NCI-H748 treated with DMSO at 0.1 percent for 48 hours (cell line): ENCODE measurements at regions not wholly inside any gene's neighbourhood (a gene's known extent, or its start where the extent isn't known, plus 50 kb on each side); places are given as distances from the start of the nearest gene placed in this dataset.
"Not testable (repeated sequence)": the region's sequence is repeated elsewhere in the genome, so short reads cannot be mapped to it uniquely, and the experiment has no call there.

Experiments used
- DNase-seq: peaks from one replicate; lab custom pipeline; 2025; lab: John Stamatoyannopoulos, UW

GRCh38 chr4:170414360-170414759, 324.6 kb upstream of the AADAT start:
- DNase-seq: no peak

DNA sequence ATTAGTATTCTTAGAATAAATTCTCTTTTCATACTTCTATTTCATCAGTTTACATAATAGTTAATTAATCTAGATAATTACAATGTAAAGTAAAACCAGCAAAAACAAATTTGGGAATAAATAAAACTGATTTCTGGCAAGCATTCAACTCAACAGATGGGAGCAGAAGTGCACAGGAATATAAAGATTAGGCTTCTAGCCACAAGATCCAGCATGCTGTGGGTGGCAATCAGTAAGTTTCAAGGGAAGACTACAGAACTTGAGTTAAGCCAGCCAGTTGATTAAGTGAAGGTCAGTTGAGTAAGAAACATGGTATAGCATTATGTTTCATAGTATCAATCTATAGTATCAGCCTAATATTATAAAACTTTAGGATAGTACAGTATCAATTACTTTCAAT, 324.2 kb upstream of the AADAT start:
- DNase-seq: no peak

GRCh38 chr4:170400361-170400760, 310.6 kb upstream of the AADAT start:
- DNase-seq: no peak

DNA sequence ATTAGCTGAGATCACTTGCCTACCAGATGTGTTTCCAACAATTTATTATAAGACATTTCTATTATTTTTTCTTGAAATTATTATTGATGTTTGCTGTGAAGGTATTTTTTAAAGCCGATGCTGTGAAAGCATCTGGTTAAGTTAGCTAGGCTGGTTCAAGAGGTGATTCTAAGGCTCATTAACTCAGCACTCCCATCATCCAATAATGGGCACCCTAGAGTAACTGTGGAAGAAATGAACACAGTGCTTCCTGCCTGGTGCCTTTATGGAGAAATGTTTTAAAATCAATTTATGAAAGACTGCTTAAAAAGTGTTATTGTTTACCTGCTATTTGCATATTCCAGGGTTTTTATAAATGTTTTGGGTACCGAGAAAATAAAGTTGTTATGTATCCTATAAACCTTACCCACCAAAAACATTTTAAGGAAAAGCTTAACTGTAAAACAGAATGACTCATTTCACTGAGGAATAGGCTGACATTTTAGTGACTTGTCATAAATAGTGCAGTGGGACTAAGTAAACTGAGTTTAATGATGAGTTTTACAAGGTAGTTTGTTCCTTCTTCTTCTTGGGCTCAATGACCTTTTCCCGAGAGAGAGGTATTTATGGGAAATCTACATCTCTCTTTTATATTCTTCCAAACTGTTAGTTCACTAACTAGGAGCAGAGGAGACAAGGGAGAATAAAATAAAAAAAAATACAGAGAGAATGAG, 310.0 kb upstream of the AADAT start:
- DNase-seq: no peak

DNA sequence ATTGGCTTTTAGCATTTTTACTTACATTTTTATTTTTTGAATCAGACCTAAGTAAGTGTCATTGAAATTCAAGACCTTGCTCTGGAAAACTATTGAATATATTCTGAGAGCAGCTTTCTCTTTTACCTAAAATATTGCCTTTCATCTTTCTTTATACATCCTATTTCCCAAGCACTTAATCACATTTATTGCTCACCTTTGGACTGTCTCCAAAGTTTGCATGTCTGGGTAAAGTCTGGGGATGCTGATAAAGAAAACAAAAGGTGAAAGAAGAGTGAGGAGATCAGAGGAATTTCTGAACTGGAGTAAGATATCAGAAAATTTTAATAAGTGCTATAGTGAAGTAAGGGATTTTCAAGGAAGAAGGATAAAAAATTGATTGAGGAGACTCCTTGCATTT, 308.5 kb upstream of the AADAT start:
- DNase-seq: no peak

DNA sequence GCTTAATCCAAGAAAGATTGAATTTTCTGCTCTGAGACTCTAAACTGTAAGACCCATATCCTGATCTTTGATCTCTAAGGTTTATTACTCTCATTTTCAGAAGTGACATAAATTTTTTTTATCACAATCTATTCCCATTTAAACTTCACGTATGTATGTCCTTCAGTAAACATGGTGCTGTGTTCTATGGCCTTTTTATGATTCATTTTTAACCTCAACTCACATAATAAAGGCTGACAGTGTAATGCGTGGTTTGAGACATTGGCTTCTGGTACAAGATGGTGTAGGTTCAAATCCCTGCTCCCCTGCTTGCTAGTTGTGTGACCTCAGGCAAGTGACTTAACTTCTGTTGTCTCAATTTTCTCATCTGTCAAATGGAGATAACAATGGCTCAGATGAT, 306.0 kb upstream of the AADAT start:
- no peak for DNase-seq

GRCh38 chr4:170391066-170391740, 301.4 kb upstream of the AADAT start:
- DNase-seq: no peak

- DNase-seq: no peak
Measured at GRCh38 chr4:170389411-170389810, 299.7 kb upstream of the AADAT start.

GRCh38 chr4:170388255-170388654, 298.5 kb upstream of the AADAT start:
- DNase-seq: no peak

GRCh38 chr4:170386971-170387370, 297.2 kb upstream of the AADAT start:
- no peak for DNase-seq

DNA sequence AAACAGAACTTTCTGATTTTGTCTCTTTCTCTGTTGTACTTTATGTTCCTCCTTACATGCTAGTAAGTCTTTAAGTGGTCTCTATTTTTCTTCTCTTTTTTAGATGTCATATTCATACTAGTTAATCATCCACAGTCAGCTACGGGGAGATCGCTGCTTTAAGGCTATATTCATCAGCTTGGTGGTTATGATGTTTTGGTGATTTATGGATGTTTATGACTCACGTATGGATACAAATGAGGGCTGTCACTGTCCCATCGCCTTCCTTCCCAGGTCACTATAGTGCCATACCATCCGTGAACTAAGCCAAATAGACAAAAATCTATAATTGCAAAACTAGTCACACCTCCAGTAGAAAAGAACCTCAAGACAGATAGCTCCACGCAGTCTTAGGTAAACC, 296.8 kb upstream of the AADAT start:
- no peak for DNase-seq

DNA sequence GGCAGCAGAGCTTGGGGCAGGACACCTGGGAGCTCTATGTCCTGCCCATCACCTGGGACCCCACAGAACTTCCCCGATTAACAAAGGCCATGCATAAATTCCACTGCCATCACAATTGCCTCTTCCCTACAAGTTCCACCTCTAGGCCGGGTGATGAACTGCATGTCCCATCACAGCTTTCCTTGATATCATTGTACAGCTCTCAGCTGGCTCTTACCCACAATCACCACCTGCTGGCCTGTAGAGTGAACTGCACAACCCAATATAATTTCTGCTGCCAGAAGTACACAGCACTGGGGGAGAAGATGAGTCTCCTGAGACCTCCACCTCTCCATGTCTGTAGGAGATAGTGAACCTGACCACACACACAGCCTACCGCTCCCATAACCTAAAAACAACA, 285.0 kb upstream of the AADAT start:
- no peak for DNase-seq

GRCh38 chr4:170348945-170349344, 259.2 kb upstream of the AADAT start:
- no peak for DNase-seq

- not testable (repeated sequence) for DNase-seq
Measured at GRCh38 chr4:170347191-170347590, 257.4 kb upstream of the AADAT start.

GRCh38 chr4:170339522-170339921, 249.8 kb upstream of the AADAT start:
- no peak for DNase-seq

DNA sequence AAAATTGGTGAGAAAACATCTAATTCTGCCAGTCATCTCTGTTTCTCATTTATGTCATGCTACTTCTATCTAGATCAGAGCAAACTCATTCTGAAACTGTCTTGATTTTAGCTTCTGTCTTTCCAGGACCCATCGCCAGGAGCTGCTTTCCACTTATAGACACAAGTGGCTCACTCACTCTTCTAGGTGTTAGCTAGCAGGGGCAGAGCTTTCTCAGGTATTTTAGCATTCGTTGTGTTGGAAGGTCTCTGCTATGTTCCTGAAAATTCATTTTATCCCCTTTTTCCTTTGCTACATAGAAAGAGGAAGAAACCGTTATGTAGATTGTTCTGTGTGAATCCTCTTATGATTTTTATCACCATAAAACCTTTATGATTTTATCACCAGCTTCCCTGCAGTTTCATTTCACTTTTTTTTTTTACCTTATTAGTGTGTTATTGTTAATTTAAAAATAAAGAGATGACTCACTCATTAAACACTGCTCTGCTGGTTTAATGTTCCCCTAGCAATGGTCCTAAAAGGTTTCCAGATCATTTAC, 246.6 kb upstream of the AADAT start:
- no peak for DNase-seq

DNA sequence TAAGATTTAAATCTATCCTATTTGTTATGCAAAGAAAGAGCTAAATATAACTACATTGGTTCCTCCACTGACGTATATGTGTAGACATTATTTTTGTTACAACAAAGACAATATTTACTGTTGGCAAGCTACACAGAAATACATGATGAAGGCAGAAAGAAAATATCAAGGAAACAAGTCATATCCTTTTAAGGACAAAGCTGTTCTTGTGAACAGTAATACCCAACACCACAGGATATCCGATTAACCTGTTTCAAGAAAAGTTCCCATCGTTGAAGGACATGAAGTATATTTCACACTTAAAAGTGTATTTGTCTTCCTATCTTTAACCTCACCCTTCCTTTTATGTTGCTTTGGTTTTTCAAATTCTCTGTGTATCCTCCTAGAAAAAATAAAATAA, 235.8 kb upstream of the AADAT start:
- DNase-seq: no peak

GRCh38 chr4:170323623-170324022, 233.9 kb upstream of the AADAT start:
- no peak for DNase-seq

DNA sequence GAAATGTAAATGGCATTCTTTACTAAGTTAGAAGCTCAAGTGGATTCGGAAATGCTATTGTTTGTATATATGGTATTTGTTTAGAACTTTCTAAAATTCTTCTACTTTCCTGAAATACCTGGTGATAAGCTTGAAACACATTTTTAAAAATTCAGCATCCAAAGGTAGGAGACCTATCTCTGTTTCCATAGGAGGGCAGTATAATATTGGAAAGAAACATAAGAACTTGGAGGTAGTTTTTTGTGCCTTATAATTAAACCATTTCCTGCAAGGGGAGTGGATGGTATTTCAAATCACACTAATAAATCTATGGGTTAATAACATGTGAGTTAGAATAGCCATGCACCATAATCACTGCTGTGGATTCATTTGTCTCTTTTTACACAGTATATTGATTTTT, 217.4 kb upstream of the AADAT start:
- DNase-seq: no peak

DNA sequence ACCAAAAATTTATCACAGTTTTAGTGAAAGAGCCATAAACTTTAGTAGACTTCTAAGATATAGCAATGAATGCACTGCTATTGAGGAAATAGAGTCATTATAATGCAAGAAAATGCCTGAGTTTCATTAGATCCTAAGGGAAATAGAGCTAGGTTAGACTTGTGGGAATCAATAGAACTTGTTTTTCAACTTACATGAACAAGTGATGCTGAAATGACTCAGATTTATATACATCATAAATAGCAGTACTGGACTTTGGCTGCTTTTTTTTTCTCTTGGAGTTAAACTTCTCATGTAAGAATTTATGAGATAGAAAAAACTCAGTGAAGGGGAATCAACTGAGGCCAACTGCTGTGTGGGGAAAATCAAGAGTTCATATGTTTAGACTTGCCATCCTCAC, 216.5 kb upstream of the AADAT start:
- no peak for DNase-seq

DNA sequence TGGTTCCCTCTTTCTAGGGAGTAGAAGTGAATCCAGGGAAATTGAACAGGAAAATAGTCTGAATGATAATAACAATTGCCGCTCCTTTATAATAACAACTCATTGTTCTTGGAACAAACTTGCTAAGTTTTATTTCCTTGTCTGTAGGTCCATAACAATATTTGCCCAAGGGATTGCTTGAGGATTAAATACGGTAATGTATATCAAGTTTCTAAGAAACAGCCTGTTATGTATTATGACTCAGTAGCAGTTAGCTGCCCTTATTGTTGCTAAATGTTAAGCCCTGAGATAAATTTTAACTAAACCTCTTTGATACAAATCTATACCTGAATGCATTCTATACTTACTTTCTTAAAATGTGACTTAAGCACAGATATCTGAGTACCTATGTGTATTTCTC, 215.9 kb upstream of the AADAT start:
- DNase-seq: no peak

DNA sequence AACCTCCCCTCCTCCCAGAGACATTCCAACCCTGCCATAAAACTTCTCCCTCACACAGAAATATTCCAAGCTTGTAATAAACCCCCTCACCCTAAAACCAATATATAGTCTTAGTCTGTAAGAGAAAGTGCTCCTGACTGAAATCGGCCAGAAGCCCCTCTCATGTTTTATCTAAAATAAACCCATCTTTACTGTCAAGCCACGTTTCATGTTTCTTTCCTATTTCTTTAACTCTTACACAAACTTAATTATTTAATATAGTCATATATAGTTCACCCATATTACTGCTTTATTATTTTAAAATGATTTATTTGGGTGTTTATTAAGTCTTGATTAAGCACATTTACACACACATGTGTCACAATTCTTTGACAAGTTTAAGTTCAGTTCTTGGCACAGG, 191.3 kb upstream of the AADAT start:
- no peak for DNase-seq

DNA sequence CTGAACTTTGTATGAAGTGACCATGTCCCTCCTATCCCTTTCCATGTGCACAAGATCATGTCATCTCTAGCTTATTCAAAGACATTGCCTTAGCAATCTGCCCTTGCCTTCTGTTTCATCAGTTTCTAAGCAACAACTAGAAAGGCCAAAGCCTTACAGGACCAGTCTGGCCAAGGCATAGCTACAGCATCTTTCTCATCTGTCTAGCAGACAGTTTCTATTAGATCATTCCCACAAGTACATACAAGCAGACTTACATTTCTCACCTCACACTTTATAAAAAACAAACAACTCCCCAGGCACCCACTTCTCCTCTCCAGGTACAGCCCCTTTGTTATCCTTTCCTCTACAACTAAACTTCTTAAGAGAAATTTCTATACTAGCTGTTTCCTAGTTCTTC, 188.7 kb upstream of the AADAT start:
- no peak for DNase-seq

DNA sequence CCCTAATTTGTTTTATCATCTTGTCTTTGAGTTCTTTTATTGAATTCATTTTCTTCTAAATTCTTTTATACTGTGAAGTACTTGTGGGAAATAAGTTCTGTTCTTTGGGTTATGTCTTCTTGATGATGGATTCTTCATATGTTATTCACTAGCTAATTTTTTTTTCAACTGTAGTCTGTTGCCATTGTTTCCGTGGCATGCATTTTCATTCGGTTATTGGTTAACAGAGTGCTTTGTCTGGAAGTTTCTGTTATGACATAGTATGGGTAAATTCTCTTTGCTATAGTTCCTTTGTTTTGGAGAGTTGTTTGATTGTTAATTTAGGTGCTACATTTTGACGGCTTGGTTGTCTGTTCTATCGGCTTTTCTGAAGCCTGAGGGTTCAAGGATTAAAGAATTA, 184.9 kb upstream of the AADAT start:
- no peak for DNase-seq
